ENCODE measurements at regions not wholly inside any gene's neighbourhood (a gene's known extent, or its start where the extent isn't known, plus 50 kb on each side); places are given as distances from the start of the nearest gene placed in this dataset.

GRCh38 chr9:91039835-91040140 lies 238.2 kb downstream of the SYK start:
- DNase-seq (ENCODE audit: low read depth in 2 of 3, low spot score in 2 of 3), result no peak

GRCh38 chr9:91040371-91041215 lies 239.0 kb downstream of the SYK start:
- DNase-seq (ENCODE audit: low read depth in 2 of 3, low spot score in 2 of 3), result no peak

GRCh38 chr9:91042024-91042423 lies 240.4 kb downstream of the SYK start:
- DNase-seq (ENCODE audit: low read depth in 2 of 3, low spot score in 2 of 3), result no peak

GRCh38 chr9:91042541-91042940 lies 240.9 kb downstream of the SYK start:
- no peak for DNase-seq (ENCODE audit: low read depth in 2 of 3, low spot score in 2 of 3)

- no peak for DNase-seq (ENCODE audit: low read depth in 2 of 3, low spot score in 2 of 3)
Observed at GRCh38 chr9:91043056-91043810, 241.6 kb downstream of the SYK start.

- DNase-seq (ENCODE audit: low read depth in 2 of 3, low spot score in 2 of 3), result no peak
Observed at GRCh38 chr9:91043811-91044175, 242.2 kb downstream of the SYK start.

- DNase-seq (ENCODE audit: low read depth in 2 of 3, low spot score in 2 of 3), result no peak
Observed at GRCh38 chr9:91044354-91044753, 242.7 kb downstream of the SYK start.

GRCh38 chr9:91045041-91045440 lies 243.4 kb downstream of the SYK start:
- DNase-seq (ENCODE audit: low read depth in 2 of 3, low spot score in 2 of 3), result no peak

GRCh38 chr9:91047529-91047928 lies 245.9 kb downstream of the SYK start:
- DNase-seq (ENCODE audit: low read depth in 2 of 3, low spot score in 2 of 3), result no peak

- DNase-seq (ENCODE audit: low read depth in 2 of 3, low spot score in 2 of 3), result no peak
Observed at GRCh38 chr9:91047993-91048607, 246.5 kb downstream of the SYK start.

GRCh38 chr9:91048749-91049148 lies 247.1 kb downstream of the SYK start:
- no peak for DNase-seq (ENCODE audit: low read depth in 2 of 3, low spot score in 2 of 3)

GRCh38 chr9:91053824-91054223 lies 252.2 kb downstream of the SYK start:
- no peak for DNase-seq (ENCODE audit: low read depth in 2 of 3, low spot score in 2 of 3)

- no peak for DNase-seq (ENCODE audit: low read depth in 2 of 3, low spot score in 2 of 3)
Observed at GRCh38 chr9:91055845-91056244, 254.2 kb downstream of the SYK start.

- no peak for DNase-seq (ENCODE audit: low read depth in 2 of 3, low spot score in 2 of 3)
Observed at GRCh38 chr9:91056486-91056885, 254.9 kb downstream of the SYK start.

- no peak for DNase-seq (ENCODE audit: low read depth in 2 of 3, low spot score in 2 of 3)
Observed at GRCh38 chr9:91056917-91057316, 255.3 kb downstream of the SYK start.

GRCh38 chr9:91059713-91060112 lies 258.1 kb downstream of the SYK start:
- DNase-seq (ENCODE audit: low read depth in 2 of 3, low spot score in 2 of 3), result no peak

- DNase-seq (ENCODE audit: low read depth in 2 of 3, low spot score in 2 of 3), result no peak
Observed at GRCh38 chr9:91060520-91061343, 259.1 kb downstream of the SYK start.

GRCh38 chr9:91061506-91061905 lies 259.9 kb downstream of the SYK start:
- DNase-seq (ENCODE audit: low read depth in 2 of 3, low spot score in 2 of 3), result no peak

- DNase-seq (ENCODE audit: low read depth in 2 of 3, low spot score in 2 of 3), result no peak
Observed at GRCh38 chr9:91062281-91062680, 260.7 kb downstream of the SYK start.

- no peak for DNase-seq (ENCODE audit: low read depth in 2 of 3, low spot score in 2 of 3)
Observed at GRCh38 chr9:91063471-91063870, 261.9 kb downstream of the SYK start.

GRCh38 chr9:91065231-91066041 lies 263.8 kb downstream of the SYK start:
- DNase-seq (ENCODE audit: low read depth in 2 of 3, low spot score in 2 of 3), result no peak

Measured in activated CD8-positive, alpha-beta memory T cell treated with anti-CD3 and anti-CD28 coated beads for 48 hours (primary cell).